Adrenal gland (tissue), 5 donors: ENCODE measurements at regions not wholly inside any gene's neighbourhood (a gene's known extent, or its start where the extent isn't known, plus 50 kb on each side); places are given as distances from the start of the nearest gene placed in this dataset.

Experiments used
- POLR2A ChIP-seq, 2 donors: fragments of 450-650 bp; IDR thresholded peaks; one replicate each; pipeline ENCODE4 v1.6.1; 2017; ENCODE audit warnings: antibody characterized with exemption in 2 of 2, mild to moderate bottlenecking in 2 of 2, moderate library complexity in 1 of 2
- TF ChIP-seq, protein P1 (sequence below), 6 experiments: fragments of 450-650 bp in 4 of 6; fragments of 200-600 bp in 2 of 6; sonication (generic) in 1 of 6; IDR thresholded peaks; 1 replicate in 5 of 6; 2 replicates in 1 of 6; pipeline versions ENCODE4 v1.5.1 to v1.8.0; 2016 to 2021; ENCODE audit warnings: antibody characterized with exemption in 6 of 6, mild to moderate bottlenecking in 2 of 6, moderate library complexity in 1 of 6
- donor health status: DM: no; HTN: no; CAD: no.

DNA sequence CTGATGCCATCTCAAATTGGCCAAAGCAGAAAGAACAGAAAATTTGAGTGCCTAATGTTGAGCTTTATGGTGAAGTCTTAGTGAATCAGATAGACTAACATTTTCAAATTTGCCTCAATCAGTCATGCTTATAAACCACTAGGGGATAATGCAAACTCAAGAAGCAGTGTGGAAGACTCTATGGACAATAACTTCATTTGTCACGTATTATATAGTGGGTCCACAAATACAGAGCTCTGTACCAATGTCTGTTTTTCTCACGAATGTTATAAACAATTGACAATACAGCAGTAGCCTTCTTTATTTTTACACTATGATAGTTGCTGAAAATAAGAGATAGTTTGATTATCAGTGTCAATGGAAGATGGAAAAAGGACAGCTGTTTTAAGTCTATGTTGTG lies 190.8 kb upstream of the SLC8A1 start:
- TF ChIP-seq, protein P1, sequence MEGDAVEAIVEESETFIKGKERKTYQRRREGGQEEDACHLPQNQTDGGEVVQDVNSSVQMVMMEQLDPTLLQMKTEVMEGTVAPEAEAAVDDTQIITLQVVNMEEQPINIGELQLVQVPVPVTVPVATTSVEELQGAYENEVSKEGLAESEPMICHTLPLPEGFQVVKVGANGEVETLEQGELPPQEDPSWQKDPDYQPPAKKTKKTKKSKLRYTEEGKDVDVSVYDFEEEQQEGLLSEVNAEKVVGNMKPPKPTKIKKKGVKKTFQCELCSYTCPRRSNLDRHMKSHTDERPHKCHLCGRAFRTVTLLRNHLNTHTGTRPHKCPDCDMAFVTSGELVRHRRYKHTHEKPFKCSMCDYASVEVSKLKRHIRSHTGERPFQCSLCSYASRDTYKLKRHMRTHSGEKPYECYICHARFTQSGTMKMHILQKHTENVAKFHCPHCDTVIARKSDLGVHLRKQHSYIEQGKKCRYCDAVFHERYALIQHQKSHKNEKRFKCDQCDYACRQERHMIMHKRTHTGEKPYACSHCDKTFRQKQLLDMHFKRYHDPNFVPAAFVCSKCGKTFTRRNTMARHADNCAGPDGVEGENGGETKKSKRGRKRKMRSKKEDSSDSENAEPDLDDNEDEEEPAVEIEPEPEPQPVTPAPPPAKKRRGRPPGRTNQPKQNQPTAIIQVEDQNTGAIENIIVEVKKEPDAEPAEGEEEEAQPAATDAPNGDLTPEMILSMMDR (IDR thresholded peaks at IDR 0.05) = no peak
- TF ChIP-seq POLR2A (IDR thresholded peaks at IDR 0.05) = no peak
